Stimulated activated naive CD8-positive, alpha-beta T cell treated with anti-CD3 and anti-CD28 coated beads, Interleukin-15, Interleukin-2, amounts not matched to agents 100 U/mL and 50 U/mL, for 24 hours (primary cell): ENCODE measurements at regions not wholly inside any gene's neighbourhood (a gene's known extent, or its start where the extent isn't known, plus 50 kb on each side); places are given as distances from the start of the nearest gene placed in this dataset.
"Not testable (repeated sequence)": the region's sequence is repeated elsewhere in the genome, so short reads cannot be mapped to it uniquely, and the experiment has no call there.

Experiments used
- ATAC-seq: fragments of 150-1000 bp; cut with Tn5 transposase; one replicate; pipeline ENCODE4 v1.10.0; 2021
- DNase-seq: peaks from one replicate; pipeline ENCODE4 v3.0.0; 2021

- ATAC-seq (peak; percentile 92), DNase-seq (peak; percentile 87)
These were observed 93.0 kb downstream of the CRLF3 start for GRCh38 chr17:30731210-30732132.

- not testable (repeated sequence) for ATAC-seq, DNase-seq
These were observed 93.7 kb downstream of the CRLF3 start for GRCh38 chr17:30730837-30731209.

DNA sequence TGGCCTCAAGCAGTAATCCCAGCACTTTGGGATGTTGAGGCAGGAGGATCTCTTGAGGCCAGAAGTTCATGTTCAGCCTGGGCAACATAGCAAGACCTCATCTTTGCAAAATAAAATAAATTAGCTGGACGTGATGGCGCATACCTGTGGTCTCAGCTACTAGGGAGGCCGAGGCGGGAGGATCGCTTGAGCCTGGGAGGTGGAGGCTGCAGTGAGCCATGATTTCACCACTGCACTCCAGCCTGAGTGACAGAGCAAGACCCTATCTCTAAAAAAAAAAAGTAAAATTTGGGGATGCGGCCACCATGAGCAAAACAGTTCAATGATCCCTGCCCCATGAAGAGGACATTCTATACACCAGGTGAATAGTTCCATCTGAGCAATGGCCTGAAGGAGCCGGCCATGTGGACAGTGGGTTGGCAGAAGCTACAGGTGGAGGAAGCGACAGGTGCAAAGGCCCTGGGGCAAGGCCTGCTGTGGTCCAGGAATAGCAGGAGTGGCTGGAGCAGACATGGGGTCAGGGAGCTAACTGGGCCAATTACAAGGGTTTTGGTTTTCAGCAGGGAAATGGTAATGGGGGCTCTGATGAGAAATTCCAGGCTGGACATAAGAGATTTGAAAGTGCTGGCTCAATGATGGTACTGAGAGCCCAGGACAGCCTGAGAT lies 94.2 kb downstream of the CRLF3 start:
- ATAC-seq, DNase-seq: not testable (repeated sequence)

DNA sequence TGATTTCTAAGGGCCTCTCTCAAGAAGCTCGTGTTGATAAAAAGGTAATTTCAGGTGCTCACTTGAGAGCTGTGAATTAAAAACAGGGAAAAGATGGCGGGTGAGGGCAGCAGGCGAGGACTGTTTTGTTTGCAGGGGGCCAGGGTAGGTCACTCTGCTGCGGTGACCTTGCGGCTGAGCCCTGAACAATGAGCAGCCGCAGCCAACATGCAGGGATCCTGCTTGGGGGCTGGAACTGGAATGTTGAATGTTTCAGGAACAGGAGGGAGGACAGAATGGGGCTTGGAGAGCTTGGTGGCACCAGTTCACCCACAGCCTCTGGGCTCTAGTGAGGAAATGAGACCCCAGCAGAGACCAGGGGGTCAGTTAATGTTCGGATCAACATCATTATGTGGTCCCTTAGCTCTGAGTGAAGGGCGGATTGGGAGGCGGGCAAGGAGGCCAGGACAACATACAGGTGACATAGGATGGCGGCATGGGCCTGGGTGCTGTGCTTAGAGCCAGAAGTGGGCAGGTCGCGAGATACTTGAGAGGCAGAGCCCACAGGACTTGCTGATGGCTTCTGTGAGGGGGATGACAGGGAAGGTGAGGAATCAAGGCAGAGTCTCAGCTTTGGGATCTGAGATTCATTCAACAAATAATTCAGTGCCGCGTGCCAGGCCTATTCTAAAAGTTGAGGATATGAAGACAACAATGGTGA lies 94.9 kb downstream of the CRLF3 start:
- ATAC-seq, DNase-seq: not testable (repeated sequence)

DNA sequence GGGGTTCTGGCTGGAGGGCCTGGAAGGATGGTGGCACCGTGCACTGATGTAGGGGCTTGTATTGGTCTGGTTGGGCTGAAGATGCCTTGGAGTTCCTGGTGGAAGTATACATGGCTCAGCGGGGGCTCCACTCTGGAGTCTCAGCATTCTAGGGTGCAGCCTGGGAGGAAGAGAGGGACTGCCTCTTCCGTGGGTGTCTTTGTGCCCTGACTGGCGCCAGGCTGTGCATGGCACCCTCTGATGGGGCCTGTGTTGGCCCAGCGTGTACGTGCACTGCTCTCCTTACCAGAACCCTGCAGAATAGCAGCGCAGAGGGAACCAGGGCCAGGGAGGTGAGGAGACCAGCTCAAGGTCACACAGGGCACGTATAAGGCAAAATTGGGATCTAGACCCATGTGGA lies 97.0 kb downstream of the CRLF3 start:
- DNase-seq, ATAC-seq: not testable (repeated sequence)

- DNase-seq, ATAC-seq: not testable (repeated sequence)
These were observed 97.8 kb downstream of the CRLF3 start for GRCh38 chr17:30726734-30727133.

DNA sequence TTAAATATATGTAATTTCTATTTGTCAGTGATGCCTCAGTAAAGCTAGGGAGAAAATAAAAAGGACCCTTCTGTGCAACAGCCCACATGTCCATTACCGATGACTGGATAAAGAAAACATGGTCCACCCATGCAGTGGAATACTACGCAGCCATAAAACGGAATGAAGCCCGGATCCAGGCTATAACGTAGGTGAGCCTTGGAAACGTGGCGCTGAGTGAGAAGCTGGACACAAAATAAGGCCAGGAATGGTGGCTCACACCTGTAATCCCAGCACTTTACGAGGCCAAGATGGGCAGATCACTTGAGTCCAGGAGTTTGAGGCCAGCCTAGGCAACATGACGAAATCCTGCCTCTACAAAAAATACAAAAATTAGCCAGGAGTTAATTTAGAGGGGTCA lies 98.2 kb downstream of the CRLF3 start:
- not testable (repeated sequence) for ATAC-seq, DNase-seq

DNA sequence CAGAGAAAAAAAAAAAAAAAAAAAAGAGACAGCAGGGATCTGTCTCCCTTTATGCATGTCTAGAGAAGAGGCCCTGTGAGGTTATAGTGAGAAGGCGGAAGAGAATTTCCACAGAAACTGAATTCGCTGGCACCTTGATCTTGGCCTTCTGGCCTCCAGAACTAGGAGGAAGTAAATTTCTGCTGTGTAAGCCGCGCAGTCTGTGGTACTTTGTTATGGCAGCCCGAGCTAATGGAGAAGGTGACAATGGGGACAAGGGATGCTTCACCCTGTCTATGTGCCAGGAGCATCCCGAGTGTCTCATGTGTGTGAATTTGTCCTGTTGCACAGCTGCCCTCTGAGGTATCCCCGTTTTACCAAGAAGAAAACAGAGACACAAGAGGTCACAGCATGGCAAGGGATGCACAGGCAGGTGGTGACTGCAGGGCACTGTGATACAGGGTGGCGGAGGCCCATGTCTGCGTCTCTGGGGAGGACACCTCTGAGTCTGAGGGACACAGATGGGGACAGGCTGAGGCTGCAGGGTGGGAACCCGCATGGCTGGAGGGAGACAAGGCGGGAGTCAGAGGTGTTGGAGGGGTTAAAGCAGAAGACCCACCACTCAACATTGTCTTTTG lies 100.3 kb downstream of the CRLF3 start:
- ATAC-seq, DNase-seq: not testable (repeated sequence)

DNA sequence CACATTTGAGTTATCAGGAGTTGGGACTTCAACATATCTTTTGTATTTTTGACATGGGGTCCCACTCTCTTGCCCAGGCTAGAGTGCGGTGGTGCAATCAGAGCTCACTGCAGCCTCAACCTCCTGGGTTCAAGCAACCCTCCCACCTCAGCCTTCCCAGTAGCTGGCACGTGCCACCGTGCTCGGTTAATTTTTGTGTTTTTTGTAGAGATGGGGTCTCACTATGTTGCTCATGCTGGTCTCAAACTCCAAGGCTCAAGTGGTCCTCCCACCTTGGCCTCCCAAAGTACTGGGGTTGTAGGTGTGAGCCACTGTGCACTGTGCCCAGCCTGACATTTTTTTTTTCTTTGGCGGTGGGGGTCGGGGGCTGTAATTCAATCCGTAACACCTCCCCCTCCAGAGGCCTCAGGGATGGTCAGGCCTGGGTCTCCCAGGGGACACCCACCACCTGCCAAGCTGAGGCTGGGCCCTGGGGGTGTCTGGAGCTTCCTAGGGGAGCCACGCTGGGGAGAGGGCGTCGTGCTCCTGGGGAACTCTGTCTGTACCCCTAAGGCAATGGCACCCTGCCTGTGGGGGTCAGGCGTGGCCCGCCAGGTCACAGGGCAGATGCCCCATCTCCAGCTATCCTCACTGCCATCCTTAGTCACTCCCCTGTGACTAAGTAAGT lies 102.2 kb downstream of the CRLF3 start:
- not testable (repeated sequence) for DNase-seq, ATAC-seq

- not testable (repeated sequence) for ATAC-seq, DNase-seq
These were observed 103.5 kb downstream of the CRLF3 start for GRCh38 chr17:30720971-30721370.

- ATAC-seq (no peak), DNase-seq (no peak)
These were observed 104.5 kb downstream of the CRLF3 start for GRCh38 chr17:30720013-30720471.

GRCh38 chr17:30719131-30719973 lies 105.1 kb downstream of the CRLF3 start:
- DNase-seq: peak; percentile 88

GRCh38 chr17:30718691-30719090 lies 105.8 kb downstream of the CRLF3 start:
- not testable (repeated sequence) for DNase-seq

More at GRCh38 chr17:30719131-30719973, 105.1 kb downstream of the CRLF3 start:
- peak; percentile 65 for ATAC-seq

DNA sequence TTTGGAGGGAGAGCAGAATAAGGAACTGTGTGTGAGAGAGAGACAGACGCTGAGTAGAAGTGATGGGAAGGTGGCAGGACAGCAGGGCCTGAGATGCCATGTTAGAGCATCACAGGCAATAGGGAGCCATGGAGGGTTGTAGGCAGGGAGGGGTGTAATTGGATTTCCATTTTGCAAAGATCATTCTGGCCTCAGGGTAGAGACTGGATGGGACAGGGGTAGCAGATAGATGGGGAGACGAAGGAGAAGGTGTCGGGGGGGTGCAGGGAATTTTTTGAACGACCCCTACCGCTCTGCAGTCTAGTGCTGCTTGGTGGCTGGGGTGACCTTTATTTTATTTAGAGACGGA lies 106.4 kb downstream of the CRLF3 start:
- not testable (repeated sequence) for DNase-seq, ATAC-seq

More at GRCh38 chr17:30718691-30719090, 105.8 kb downstream of the CRLF3 start:
- ATAC-seq: not testable (repeated sequence)

DNA sequence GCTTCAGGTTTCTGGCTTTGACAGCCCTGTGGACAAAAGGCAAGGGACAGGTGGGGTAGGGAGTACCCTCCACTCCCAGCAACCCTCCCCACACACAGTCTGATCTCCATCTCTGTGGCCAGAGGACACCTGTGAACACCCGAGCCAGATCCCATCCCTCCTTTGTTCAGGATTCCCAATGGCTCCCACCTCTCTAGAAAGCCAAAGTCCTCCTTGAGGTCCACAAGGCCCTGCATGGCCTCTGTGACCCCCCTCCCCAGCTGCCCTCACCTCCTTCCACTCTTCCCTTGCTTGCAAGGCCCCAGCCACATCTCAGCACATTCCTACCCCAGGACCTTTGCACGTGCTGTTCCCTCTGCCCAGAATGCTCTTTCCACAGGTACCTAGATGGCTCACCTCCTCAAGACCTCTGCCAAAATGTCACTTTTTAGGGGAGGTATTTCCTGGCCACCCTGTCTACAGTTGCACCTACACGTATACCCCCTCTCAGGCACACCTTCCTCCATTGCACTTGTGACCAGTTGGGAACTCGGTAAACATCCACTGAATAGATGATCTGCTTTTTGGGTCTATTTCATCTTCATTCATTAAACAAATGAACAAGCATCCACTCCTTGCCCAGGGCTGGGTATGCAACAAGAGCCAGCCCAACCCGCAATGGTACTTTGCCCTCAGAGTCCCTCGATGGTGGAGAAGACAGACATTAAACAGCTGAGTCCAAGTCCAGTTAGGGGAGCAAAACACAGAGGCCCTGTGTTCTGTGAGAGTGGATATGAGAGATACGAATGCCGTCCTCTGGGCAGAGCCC lies 107.0 kb downstream of the CRLF3 start:
- DNase-seq: no peak
- ATAC-seq: no peak

- DNase-seq: no peak
- peak; percentile 9 for ATAC-seq
These were observed 107.8 kb downstream of the CRLF3 start for GRCh38 chr17:30716461-30717290.

DNA sequence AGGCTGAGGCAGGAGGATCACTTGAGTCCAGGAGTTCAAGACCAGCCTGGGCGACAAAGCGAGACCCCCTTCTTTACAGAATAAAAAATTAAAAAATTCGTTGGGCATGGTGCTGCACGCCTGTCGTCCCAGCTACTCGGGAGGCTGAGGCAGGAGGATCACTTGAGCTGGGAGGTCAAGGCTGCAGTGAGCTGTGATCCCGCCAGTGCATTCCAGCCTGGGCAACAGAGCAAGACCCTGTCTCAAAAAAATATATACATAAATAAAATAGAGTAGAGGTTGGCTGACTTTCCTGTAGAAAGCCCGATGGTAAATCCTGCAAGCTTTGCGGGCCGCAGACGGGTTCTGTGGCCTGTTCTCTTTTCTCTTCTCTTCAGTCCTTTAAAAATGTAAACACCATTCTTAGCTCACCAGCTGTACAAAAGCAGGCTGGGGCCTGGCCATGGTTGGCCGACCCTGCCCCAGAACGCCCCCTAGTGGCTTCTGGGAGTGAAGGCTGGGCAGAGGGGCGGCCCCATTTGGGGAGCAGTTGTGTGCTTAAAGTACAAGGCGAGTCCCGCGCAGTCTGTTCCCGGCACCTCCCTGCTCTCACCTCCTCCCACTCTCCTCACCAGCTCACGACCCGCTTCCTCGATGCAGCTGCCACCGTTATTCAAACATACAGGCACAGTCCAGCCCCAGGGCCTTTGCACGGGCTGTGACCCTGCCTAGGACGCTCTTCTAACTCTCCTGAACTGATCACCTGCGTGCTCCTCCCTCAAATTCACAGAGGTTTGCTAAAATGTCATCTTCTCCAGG lies 109.5 kb downstream of the CRLF3 start:
- ATAC-seq (peak; percentile 70), DNase-seq (peak; percentile 60)

DNA sequence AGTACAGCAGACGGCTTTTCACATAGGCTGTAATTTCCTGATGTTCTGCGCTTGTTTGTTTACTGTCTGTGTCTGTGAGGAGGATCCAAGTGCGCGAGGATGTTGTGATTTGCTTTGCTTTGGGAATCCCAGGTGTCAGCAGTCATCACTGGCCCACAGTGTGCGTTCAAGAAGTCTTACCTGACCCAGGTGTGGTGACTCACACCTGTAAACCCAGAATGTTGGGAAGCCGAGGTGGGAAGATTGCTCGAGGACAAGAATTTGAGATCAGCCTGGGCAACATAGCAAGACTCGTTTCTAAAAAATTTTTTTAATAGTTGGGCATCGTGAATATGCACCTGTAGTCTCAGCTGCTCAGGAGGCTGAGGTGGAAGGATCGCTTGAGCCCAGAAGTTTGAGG lies 110.7 kb downstream of the CRLF3 start:
- DNase-seq, ATAC-seq: not testable (repeated sequence)
